H1 (cell line): ENCODE measurements at regions not wholly inside any gene's neighbourhood (a gene's known extent, or its start where the extent isn't known, plus 50 kb on each side); places are given as distances from the start of the nearest gene placed in this dataset.

Experiments
- CTCF ChIA-PET: fragments of 300-600 bp; sonication (Branson Sonifier 250); formaldehyde crosslinking; loops from one replicate; lab custom pipeline; 2021; ENCODE audit not compliant: partially characterized antibody; lab: Charles Lee
- POLR2A ChIA-PET: fragments of 300-600 bp; sonication (Branson Sonifier 250); formaldehyde crosslinking; loops from one replicate; lab custom pipeline; 2021; ENCODE audit warnings: inconsistent platforms; ENCODE audit not compliant: partially characterized antibody; lab: Charles Lee
- DNase-seq, 2 experiments: peaks; one replicate each; pipeline versions ENCODE4 v3.0.0 to v3.0.0-alpha.2; 2010 to 2022; ENCODE audit warnings: low spot score in 2 of 2, low read depth in 1 of 2, mixed read lengths in 1 of 2
- FAIRE-seq: peaks from 2 replicates; lab custom pipeline; 2011; peaks lifted over from hg19 to GRCh38; lab: Jason Lieb, UNC
- H2AFZ ChIP-seq: 2 replicates; pipeline ENCODE4 v1.8.1; 2012; ENCODE audit warnings: low read length, inconsistent platforms
- H2AK5ac ChIP-seq: 2 replicates; pipeline ENCODE4 v1.6.1; 2013; ENCODE audit warnings: low read depth, low read length
- H2BK120ac ChIP-seq: replicated peaks from 2 replicates; pipeline ENCODE3; 2013; ENCODE audit warnings: low read depth, low read length, inconsistent platforms
- H2BK12ac ChIP-seq: 2 replicates; pipeline ENCODE4 v1.6.1; 2013; ENCODE audit warnings: low read depth, low read length
- H2BK15ac ChIP-seq: 2 replicates; pipeline ENCODE4 v1.6.1; 2013; ENCODE audit warnings: low read length
- H2BK20ac ChIP-seq: 2 replicates; pipeline ENCODE4 v1.6.1; 2013; ENCODE audit warnings: low read length
- H2BK5ac ChIP-seq: 2 replicates; pipeline ENCODE4 v1.6.1; 2013; ENCODE audit warnings: low read depth, low read length
- H3K14ac ChIP-seq: 2 replicates; pipeline ENCODE4 v1.6.1; 2013; ENCODE audit warnings: inconsistent platforms; ENCODE audit not compliant: insufficient read length
- H3K18ac ChIP-seq: 2 replicates; pipeline ENCODE4 v1.6.1; 2013; ENCODE audit warnings: low read length; ENCODE audit errors: extremely low read depth
- H3K23ac ChIP-seq: 2 replicates; pipeline ENCODE4 v1.6.1; 2013; ENCODE audit warnings: inconsistent platforms; ENCODE audit not compliant: insufficient read length
- H3K23me2 ChIP-seq: 2 replicates; pipeline ENCODE4 v1.6.1; 2013; ENCODE audit warnings: low read depth, low read length
- H3K27ac ChIP-seq: 2 replicates; pipeline ENCODE4 v1.6.1; 2011; ENCODE audit warnings: low read depth, low read length, inconsistent platforms
- H3K27me3 ChIP-seq, 4 experiments: replicated peaks in 1 of 4; 1 replicate in 1 of 4; 2 replicates in 3 of 4; pipeline versions ENCODE4 v1.6.1 to v1.8.1; 2011 to 2013; ENCODE audit warnings: low read length in 3 of 4, mild to moderate bottlenecking in 3 of 4, inconsistent platforms in 2 of 4, mixed read lengths in 2 of 4, moderate library complexity in 1 of 4; ENCODE audit not compliant: control insufficient read depth in 3 of 4, insufficient read depth in 3 of 4; ENCODE audit errors: extremely low read depth in 1 of 4
- H3K36me3 ChIP-seq, 4 experiments: 2 replicates each; pipeline versions ENCODE4 v1.6.1 to v1.8.1; 2011 to 2013; ENCODE audit warnings: mild to moderate bottlenecking in 4 of 4, low read length in 3 of 4, moderate library complexity in 2 of 4, control low read depth in 1 of 4, inconsistent platforms in 1 of 4; ENCODE audit not compliant: insufficient read depth in 4 of 4, control insufficient read depth in 2 of 4
- H3K4ac ChIP-seq: replicated peaks from 2 replicates; pipeline ENCODE3; 2013; ENCODE audit warnings: low read length, low read depth, mixed read lengths, inconsistent platforms; ENCODE audit not compliant: insufficient read length
- H3K4me1 ChIP-seq, 4 experiments: replicated peaks in 1 of 4; 1 replicate in 1 of 4; 2 replicates in 3 of 4; pipeline versions ENCODE4 v1.6.1 to v1.8.1; 2011 to 2013; ENCODE audit warnings: low read length in 3 of 4, inconsistent platforms in 2 of 4, mixed read lengths in 1 of 4; ENCODE audit not compliant: insufficient read depth in 4 of 4, control insufficient read depth in 3 of 4
- H3K4me2 ChIP-seq, 2 experiments: 2 replicates each; pipeline versions ENCODE4 v1.6.1 to v1.8.1; 2011 to 2013; ENCODE audit warnings: low read depth in 2 of 2, low read length in 2 of 2, control low read depth in 1 of 2, inconsistent platforms in 1 of 2, mild to moderate bottlenecking in 1 of 2; ENCODE audit not compliant: insufficient read depth in 1 of 2
- H3K4me3 ChIP-seq, 4 experiments: fragments of 200-600, 300-600 bp in 1 of 4; sonication (generic), shearing (Covaris generic), sonication (Bioruptor Twin) in 1 of 4; 2 replicates each; pipeline versions ENCODE4 v1.5.1 to v1.8.1; 2011 to 2016; ENCODE audit warnings: low read length in 4 of 4, low read depth in 3 of 4, control low read depth in 2 of 4, inconsistent platforms in 2 of 4, mild to moderate bottlenecking in 2 of 4, mixed read lengths in 1 of 4, moderate library complexity in 1 of 4; ENCODE audit not compliant: insufficient read depth in 2 of 4; ENCODE audit errors: extremely low read depth in 1 of 4
- H3K56ac ChIP-seq: replicated peaks from 2 replicates; pipeline ENCODE3; 2013; ENCODE audit warnings: low read depth, mild to moderate bottlenecking, mixed read lengths, low read length, inconsistent platforms; ENCODE audit not compliant: insufficient read length
- H3K79me1 ChIP-seq: 2 replicates; pipeline ENCODE4 v1.6.1; 2013; ENCODE audit warnings: low read depth, low read length, control low read depth
- H3K79me2 ChIP-seq, 2 experiments: 2 replicates each; pipeline versions ENCODE4 v1.6.1 to v1.8.1; 2012 to 2013; ENCODE audit warnings: low read length in 2 of 2, mild to moderate bottlenecking in 2 of 2, inconsistent platforms in 1 of 2; ENCODE audit not compliant: insufficient read depth in 2 of 2, control insufficient read depth in 1 of 2
- H3K9ac ChIP-seq, 4 experiments: replicated peaks in 1 of 4; 1 replicate in 1 of 4; 2 replicates in 3 of 4; pipeline versions ENCODE4 v1.6.1 to v1.8.1; 2011 to 2013; ENCODE audit warnings: low read depth in 3 of 4, low read length in 3 of 4, control low read depth in 2 of 4, mild to moderate bottlenecking in 2 of 4, moderate library complexity in 2 of 4, inconsistent platforms in 1 of 4; ENCODE audit errors: extremely low read depth in 1 of 4
- H3K9me3 ChIP-seq, 2 experiments: 2 replicates each; pipeline versions ENCODE4 v1.6.1 to v1.8.1; 2012 to 2013; ENCODE audit warnings: mild to moderate bottlenecking in 2 of 2, moderate library complexity in 2 of 2, control low read depth in 1 of 2, inconsistent platforms in 1 of 2, low read depth in 1 of 2, low read length in 1 of 2, mixed read lengths in 1 of 2; ENCODE audit not compliant: insufficient read depth in 2 of 2
- H4K20me1 ChIP-seq, 2 experiments: replicated peaks in 1 of 2; 2 replicates each; pipeline versions ENCODE3 to v1.8.1; 2011 to 2013; ENCODE audit warnings: inconsistent platforms in 2 of 2, low read length in 2 of 2, mild to moderate bottlenecking in 1 of 2; ENCODE audit not compliant: insufficient read depth in 2 of 2, control insufficient read depth in 1 of 2
- H4K5ac ChIP-seq: 2 replicates; pipeline ENCODE4 v1.6.1; 2013; ENCODE audit warnings: low read length, low read depth, mixed read lengths, inconsistent platforms; ENCODE audit not compliant: insufficient read length
- H4K8ac ChIP-seq: 2 replicates; pipeline ENCODE4 v1.8.0; 2013; ENCODE audit warnings: mild to moderate bottlenecking, moderate library complexity, low read length, inconsistent platforms; ENCODE audit not compliant: insufficient read depth; ENCODE audit errors: extremely low read depth
- H4K91ac ChIP-seq: replicated peaks from 2 replicates; pipeline ENCODE3; 2013; ENCODE audit warnings: low read length, mixed read lengths, inconsistent platforms; ENCODE audit not compliant: insufficient read length
- NANOG ChIP-seq: IDR thresholded peaks from 2 replicates; pipeline ENCODE4 v1.6.1; 2011; ENCODE audit warnings: low read length, low read depth, mild to moderate bottlenecking, inconsistent platforms; ENCODE audit not compliant: insufficient read depth, poor library complexity, severe bottlenecking
- PHF8 ChIP-seq: fragments of 200-600 bp; sonication (generic); conservative IDR thresholded peaks from 2 replicates; pipeline ENCODE4 v1.7.1; 2012; ENCODE audit warnings: low read depth, mild to moderate bottlenecking, inconsistent platforms, low read length, moderate library complexity
- TAF1 ChIP-seq: IDR thresholded peaks from 2 replicates; pipeline ENCODE4 v1.6.1; 2011; ENCODE audit warnings: mild to moderate bottlenecking, low read depth, low read length
- whole genome bisulfite sequencing, 2 experiments: shearing (Covaris generic) in 1 of 2; methylation state at CpG; one replicate each; pipeline versions ENCODE4 v1.1.6 to v1.1.7; 2013 to 2015; ENCODE audit warnings: low lambda C conversion rate in 2 of 2, mixed read lengths in 2 of 2, inconsistent platforms in 1 of 2, low coverage in 1 of 2, missing lambda C conversion rate in 1 of 2; ENCODE audit not compliant: insufficient replicate concordance in 2 of 2, insufficient coverage in 1 of 2, insufficient read length in 1 of 2; ENCODE audit errors: extremely low coverage in 1 of 2, missing lambda C conversion rate in 1 of 2; 5-methylcytosine and 5-hydroxymethylcytosine counted together

- WGBS, 2 experiments = 93% methylated on average over 3 of the region's 3 CpGs; no CpG with 5 or more reads in 1 of the 2 experiments
- Histone ChIP-seq H3K79me2 (no peaks in the 10 kb centered on the region), H3K27me3 (no peaks in the 10 kb centered on the region), H2BK15ac (no peak overlapping the region), H3K4me2 (no peak overlapping the region), H4K91ac (no peak overlapping the region), H2BK120ac (no peak overlapping the region), H2BK5ac (no peak overlapping the region), H3K4me3 (no peak overlapping the region), H3K4ac (no peak overlapping the region), H2BK20ac (no peak overlapping the region), H3K18ac (no peak overlapping the region), H4K5ac (no peak overlapping the region), H4K20me1 (no peaks in the 10 kb centered on the region), H4K8ac (no peak overlapping the region), H3K14ac (no peak overlapping the region), H2AFZ (no peak overlapping the region), H3K23me2 (no peaks in the 10 kb centered on the region), H3K36me3 (no peaks in the 10 kb centered on the region), H3K9ac (no peak overlapping the region), H3K56ac (no peak overlapping the region), H2BK12ac (no peak overlapping the region), H3K27ac (no peak overlapping the region), H3K4me1 (no peaks in the 10 kb centered on the region), H3K79me1 (no peaks in the 10 kb centered on the region), H3K9me3 (no peaks in the 10 kb centered on the region), H2AK5ac (no peak overlapping the region), H3K23ac (no peak overlapping the region)
- FAIRE-seq = no peak
- POLR2A ChIA-PET = no interaction called here
- no peak for DNase-seq
- no peak for TF ChIP-seq NANOG
- no peak for TF ChIP-seq PHF8
- TF ChIP-seq TAF1 = no peak
- CTCF ChIA-PET = interaction anchor here (0.6 to 2.5 kb wide), 20 partner anchors 10 to 982 kb away, joined by 3 to 10 read pairs (median 4); no protein-coding TSS in a partner anchor
Observed at GRCh38 chr12:58106195-58106594, 164.8 kb downstream of the ATP23 start.
